ENCODE measurements at regions not wholly inside any gene's neighbourhood (a gene's known extent, or its start where the extent isn't known, plus 50 kb on each side); places are given as distances from the start of the nearest gene placed in this dataset.
"Not testable (repeated sequence)": the region's sequence is repeated elsewhere in the genome, so short reads cannot be mapped to it uniquely, and the experiment has no call there.

GRCh38 chr5:114148728-114149127 is 213.1 kb upstream of the KCNN2 start:
- not testable (repeated sequence) for H3K4me3 ChIP-seq; H3K79me2 ChIP-seq (replicated peaks; ENCODE audit: insufficient read depth); H3K4me1 Mint-ChIP-seq; H2AFZ ChIP-seq; H3K27me3 Mint-ChIP-seq (ENCODE audit: insufficient read depth, low read depth, poor library complexity); H3K4me3 Mint-ChIP-seq; H3K27ac Mint-ChIP-seq; ATAC-seq; H3K27ac ChIP-seq (ENCODE audit: low read depth); H3K4me2 ChIP-seq; H3K9me2 ChIP-seq (ENCODE audit: insufficient read depth); H3K27me3 ChIP-seq (ENCODE audit: insufficient read depth); H3K4me1 ChIP-seq (ENCODE audit: insufficient read depth); H3F3A ChIP-seq (replicated peaks; ENCODE audit: low read depth); H4K20me1 ChIP-seq (replicated peaks; ENCODE audit: insufficient read depth); H3K36me3 ChIP-seq (ENCODE audit: insufficient read depth); DNase-seq (ENCODE audit: low spot score)
- Mint-ChIP-seq H3K36me3 (ENCODE audit: low read depth) (peaks cover 24% of the 10 kb centered on the region), H3K9me3 (peaks cover 38% of the 10 kb centered on the region)

- Histone ChIP-seq H3K4me1 (ENCODE audit: insufficient read depth) (no peaks in the 10 kb centered on the region), H4K20me1 (replicated peaks; ENCODE audit: insufficient read depth) (no peaks in the 10 kb centered on the region), H3K27ac (ENCODE audit: low read depth) (no peak overlapping the region), H2AFZ (no peak overlapping the region), H3K9me2 (ENCODE audit: insufficient read depth) (no peaks in the 10 kb centered on the region), H3K27me3 (ENCODE audit: insufficient read depth) (no peaks in the 10 kb centered on the region), H3K4me2 (no peak overlapping the region), H3F3A (replicated peaks; ENCODE audit: low read depth) (no peaks in the 10 kb centered on the region), H3K79me2 (replicated peaks; ENCODE audit: insufficient read depth) (no peaks in the 10 kb centered on the region), H3K36me3 (ENCODE audit: insufficient read depth) (no peaks in the 10 kb centered on the region), H3K4me3 (no peak overlapping the region)
- peaks cover 24% of the 10 kb centered on the region for H3K36me3 Mint-ChIP-seq (ENCODE audit: low read depth)
- no peak for ATAC-seq
- no peaks in the 10 kb centered on the region for H3K4me1 Mint-ChIP-seq
- no peak overlapping the region for H3K27ac Mint-ChIP-seq
- H3K9me3 Mint-ChIP-seq, result peaks cover 43% of the 10 kb centered on the region
- DNase-seq (ENCODE audit: low spot score), result no peak
- no peak overlapping the region for H3K4me3 Mint-ChIP-seq
- no peaks in the 10 kb centered on the region for H3K27me3 Mint-ChIP-seq (ENCODE audit: insufficient read depth, low read depth, poor library complexity)
- TF ChIP-seq ZNF114 (CRISPR knock-in tag; IDR thresholded peaks at IDR 0.05) (no peak), EZH2phosphoT487 (IDR thresholded peaks at IDR 0.05; ENCODE audit: unreplicated experiment) (no peak), ETS1 (IDR thresholded peaks at IDR 0.05) (no peak), POLR2AphosphoS5 (IDR thresholded peaks at IDR 0.05; ENCODE audit: low read depth) (no peak), CREB1 (CRISPR knock-in tag; IDR thresholded peaks at IDR 0.05; ENCODE audit: low read depth) (no peak), ZNF331 (CRISPR knock-in tag; IDR thresholded peaks at IDR 0.05; ENCODE audit: low read depth) (no peak)
- TF ChIP-seq, protein P1, sequence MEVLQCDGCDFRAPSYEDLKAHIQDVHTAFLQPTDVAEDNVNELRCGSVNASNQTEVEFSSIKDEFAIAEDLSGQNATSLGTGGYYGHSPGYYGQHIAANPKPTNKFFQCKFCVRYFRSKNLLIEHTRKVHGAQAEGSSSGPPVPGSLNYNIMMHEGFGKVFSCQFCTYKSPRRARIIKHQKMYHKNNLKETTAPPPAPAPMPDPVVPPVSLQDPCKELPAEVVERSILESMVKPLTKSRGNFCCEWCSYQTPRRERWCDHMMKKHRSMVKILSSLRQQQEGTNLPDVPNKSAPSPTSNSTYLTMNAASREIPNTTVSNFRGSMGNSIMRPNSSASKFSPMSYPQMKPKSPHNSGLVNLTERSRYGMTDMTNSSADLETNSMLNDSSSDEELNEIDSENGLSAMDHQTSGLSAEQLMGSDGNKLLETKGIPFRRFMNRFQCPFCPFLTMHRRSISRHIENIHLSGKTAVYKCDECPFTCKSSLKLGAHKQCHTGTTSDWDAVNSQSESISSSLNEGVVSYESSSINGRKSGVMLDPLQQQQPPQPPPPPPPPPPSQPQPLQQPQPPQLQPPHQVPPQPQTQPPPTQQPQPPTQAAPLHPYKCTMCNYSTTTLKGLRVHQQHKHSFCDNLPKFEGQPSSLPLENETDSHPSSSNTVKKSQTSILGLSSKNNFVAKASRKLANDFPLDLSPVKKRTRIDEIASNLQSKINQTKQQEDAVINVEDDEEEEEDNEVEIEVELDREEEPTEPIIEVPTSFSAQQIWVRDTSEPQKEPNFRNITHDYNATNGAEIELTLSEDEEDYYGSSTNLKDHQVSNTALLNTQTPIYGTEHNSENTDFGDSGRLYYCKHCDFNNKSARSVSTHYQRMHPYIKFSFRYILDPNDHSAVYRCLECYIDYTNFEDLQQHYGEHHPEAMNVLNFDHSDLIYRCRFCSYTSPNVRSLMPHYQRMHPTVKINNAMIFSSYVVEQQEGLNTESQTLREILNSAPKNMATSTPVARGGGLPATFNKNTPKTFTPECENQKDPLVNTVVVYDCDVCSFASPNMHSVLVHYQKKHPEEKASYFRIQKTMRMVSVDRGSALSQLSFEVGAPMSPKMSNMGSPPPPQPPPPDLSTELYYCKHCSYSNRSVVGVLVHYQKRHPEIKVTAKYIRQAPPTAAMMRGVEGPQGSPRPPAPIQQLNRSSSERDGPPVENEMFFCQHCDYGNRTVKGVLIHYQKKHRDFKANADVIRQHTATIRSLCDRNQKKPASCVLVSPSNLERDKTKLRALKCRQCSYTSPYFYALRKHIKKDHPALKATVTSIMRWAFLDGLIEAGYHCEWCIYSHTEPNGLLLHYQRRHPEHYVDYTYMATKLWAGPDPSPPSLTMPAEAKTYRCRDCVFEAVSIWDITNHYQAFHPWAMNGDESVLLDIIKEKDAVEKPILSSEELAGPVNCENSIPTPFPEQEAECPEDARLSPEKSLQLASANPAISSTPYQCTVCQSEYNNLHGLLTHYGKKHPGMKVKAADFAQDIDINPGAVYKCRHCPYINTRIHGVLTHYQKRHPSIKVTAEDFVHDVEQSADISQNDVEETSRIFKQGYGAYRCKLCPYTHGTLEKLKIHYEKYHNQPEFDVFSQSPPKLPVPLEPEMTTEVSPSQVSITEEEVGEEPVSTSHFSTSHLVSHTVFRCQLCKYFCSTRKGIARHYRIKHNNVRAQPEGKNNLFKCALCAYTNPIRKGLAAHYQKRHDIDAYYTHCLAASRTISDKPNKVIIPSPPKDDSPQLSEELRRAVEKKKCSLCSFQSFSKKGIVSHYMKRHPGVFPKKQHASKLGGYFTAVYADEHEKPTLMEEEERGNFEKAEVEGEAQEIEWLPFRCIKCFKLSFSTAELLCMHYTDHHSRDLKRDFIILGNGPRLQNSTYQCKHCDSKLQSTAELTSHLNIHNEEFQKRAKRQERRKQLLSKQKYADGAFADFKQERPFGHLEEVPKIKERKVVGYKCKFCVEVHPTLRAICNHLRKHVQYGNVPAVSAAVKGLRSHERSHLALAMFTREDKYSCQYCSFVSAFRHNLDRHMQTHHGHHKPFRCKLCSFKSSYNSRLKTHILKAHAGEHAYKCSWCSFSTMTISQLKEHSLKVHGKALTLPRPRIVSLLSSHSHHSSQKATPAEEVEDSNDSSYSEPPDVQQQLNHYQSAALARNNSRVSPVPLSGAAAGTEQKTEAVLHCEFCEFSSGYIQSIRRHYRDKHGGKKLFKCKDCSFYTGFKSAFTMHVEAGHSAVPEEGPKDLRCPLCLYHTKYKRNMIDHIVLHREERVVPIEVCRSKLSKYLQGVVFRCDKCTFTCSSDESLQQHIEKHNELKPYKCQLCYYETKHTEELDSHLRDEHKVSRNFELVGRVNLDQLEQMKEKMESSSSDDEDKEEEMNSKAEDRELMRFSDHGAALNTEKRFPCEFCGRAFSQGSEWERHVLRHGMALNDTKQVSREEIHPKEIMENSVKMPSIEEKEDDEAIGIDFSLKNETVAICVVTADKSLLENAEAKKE (CRISPR knock-in tag; IDR thresholded peaks at IDR 0.05), result no peak
- TF ChIP-seq, protein P2, sequence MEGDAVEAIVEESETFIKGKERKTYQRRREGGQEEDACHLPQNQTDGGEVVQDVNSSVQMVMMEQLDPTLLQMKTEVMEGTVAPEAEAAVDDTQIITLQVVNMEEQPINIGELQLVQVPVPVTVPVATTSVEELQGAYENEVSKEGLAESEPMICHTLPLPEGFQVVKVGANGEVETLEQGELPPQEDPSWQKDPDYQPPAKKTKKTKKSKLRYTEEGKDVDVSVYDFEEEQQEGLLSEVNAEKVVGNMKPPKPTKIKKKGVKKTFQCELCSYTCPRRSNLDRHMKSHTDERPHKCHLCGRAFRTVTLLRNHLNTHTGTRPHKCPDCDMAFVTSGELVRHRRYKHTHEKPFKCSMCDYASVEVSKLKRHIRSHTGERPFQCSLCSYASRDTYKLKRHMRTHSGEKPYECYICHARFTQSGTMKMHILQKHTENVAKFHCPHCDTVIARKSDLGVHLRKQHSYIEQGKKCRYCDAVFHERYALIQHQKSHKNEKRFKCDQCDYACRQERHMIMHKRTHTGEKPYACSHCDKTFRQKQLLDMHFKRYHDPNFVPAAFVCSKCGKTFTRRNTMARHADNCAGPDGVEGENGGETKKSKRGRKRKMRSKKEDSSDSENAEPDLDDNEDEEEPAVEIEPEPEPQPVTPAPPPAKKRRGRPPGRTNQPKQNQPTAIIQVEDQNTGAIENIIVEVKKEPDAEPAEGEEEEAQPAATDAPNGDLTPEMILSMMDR (conservative IDR thresholded peaks at IDR 0.05; ENCODE audit: low read depth in 2 of 2), result no peak
- TF ChIP-seq, protein P3, sequence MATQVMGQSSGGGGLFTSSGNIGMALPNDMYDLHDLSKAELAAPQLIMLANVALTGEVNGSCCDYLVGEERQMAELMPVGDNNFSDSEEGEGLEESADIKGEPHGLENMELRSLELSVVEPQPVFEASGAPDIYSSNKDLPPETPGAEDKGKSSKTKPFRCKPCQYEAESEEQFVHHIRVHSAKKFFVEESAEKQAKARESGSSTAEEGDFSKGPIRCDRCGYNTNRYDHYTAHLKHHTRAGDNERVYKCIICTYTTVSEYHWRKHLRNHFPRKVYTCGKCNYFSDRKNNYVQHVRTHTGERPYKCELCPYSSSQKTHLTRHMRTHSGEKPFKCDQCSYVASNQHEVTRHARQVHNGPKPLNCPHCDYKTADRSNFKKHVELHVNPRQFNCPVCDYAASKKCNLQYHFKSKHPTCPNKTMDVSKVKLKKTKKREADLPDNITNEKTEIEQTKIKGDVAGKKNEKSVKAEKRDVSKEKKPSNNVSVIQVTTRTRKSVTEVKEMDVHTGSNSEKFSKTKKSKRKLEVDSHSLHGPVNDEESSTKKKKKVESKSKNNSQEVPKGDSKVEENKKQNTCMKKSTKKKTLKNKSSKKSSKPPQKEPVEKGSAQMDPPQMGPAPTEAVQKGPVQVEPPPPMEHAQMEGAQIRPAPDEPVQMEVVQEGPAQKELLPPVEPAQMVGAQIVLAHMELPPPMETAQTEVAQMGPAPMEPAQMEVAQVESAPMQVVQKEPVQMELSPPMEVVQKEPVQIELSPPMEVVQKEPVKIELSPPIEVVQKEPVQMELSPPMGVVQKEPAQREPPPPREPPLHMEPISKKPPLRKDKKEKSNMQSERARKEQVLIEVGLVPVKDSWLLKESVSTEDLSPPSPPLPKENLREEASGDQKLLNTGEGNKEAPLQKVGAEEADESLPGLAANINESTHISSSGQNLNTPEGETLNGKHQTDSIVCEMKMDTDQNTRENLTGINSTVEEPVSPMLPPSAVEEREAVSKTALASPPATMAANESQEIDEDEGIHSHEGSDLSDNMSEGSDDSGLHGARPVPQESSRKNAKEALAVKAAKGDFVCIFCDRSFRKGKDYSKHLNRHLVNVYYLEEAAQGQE (IDR thresholded peaks at IDR 0.05; ENCODE audit: unreplicated experiment), result no peak
Measured at GRCh38 chr5:114152656-114153360, 209.1 kb upstream of the KCNN2 start.
